SW480 (cell line): ENCODE measurements at regions not wholly inside any gene's neighbourhood (a gene's known extent, or its start where the extent isn't known, plus 50 kb on each side); places are given as distances from the start of the nearest gene placed in this dataset.

ENCODE experiments used
- DNase-seq: peaks from one replicate; pipeline ENCODE4 v3.0.0-alpha.2; 2016; ENCODE audit warnings: low spot score

- DNase-seq: no peak
These were observed 322.7 kb upstream of the ISX start for GRCh38 chr22:34743110-34743751.

GRCh38 chr22:34760276-34761008, 305.5 kb upstream of the ISX start:
- no peak for DNase-seq

GRCh38 chr22:34761111-34761510, 304.8 kb upstream of the ISX start:
- DNase-seq: no peak

GRCh38 chr22:34763496-34763895, 302.5 kb upstream of the ISX start:
- no peak for DNase-seq

GRCh38 chr22:34765115-34765514, 300.8 kb upstream of the ISX start:
- DNase-seq: no peak

- DNase-seq: no peak
These were observed 296.6 kb upstream of the ISX start for GRCh38 chr22:34769361-34769760.

- DNase-seq: no peak
These were observed 289.1 kb upstream of the ISX start for GRCh38 chr22:34776817-34777216.

GRCh38 chr22:34781681-34782080, 284.3 kb upstream of the ISX start:
- no peak for DNase-seq

- DNase-seq: no peak
These were observed 282.5 kb upstream of the ISX start for GRCh38 chr22:34783436-34783835.

GRCh38 chr22:34784056-34784455, 281.9 kb upstream of the ISX start:
- DNase-seq: no peak

- DNase-seq: no peak
These were observed 268.1 kb upstream of the ISX start for GRCh38 chr22:34797826-34798225.

GRCh38 chr22:34798605-34799004, 267.4 kb upstream of the ISX start:
- DNase-seq: no peak

GRCh38 chr22:34800260-34800980, 265.5 kb upstream of the ISX start:
- no peak for DNase-seq

GRCh38 chr22:34801221-34801620, 264.7 kb upstream of the ISX start:
- DNase-seq: no peak

GRCh38 chr22:34804091-34804490, 261.9 kb upstream of the ISX start:
- DNase-seq: no peak

- no peak for DNase-seq
These were observed 261.4 kb upstream of the ISX start for GRCh38 chr22:34804604-34805003.

GRCh38 chr22:34805771-34806170, 260.2 kb upstream of the ISX start:
- no peak for DNase-seq

GRCh38 chr22:34808618-34809017, 257.3 kb upstream of the ISX start:
- DNase-seq: no peak

GRCh38 chr22:34812631-34813030, 253.3 kb upstream of the ISX start:
- no peak for DNase-seq

GRCh38 chr22:34814260-34815025, 251.5 kb upstream of the ISX start:
- DNase-seq: no peak

GRCh38 chr22:34829485-34829884, 236.5 kb upstream of the ISX start:
- DNase-seq: no peak

GRCh38 chr22:34834059-34834458, 231.9 kb upstream of the ISX start:
- DNase-seq: no peak
